GM12891 (cell line): ENCODE measurements at regions not wholly inside any gene's neighbourhood (a gene's known extent, or its start where the extent isn't known, plus 50 kb on each side); places are given as distances from the start of the nearest gene placed in this dataset.

Experiments used
- PAX5 ChIP-seq: IDR thresholded peaks from 2 replicates; pipeline ENCODE4 v1.6.1; 2011; ENCODE audit warnings: low read length, moderate library complexity, mild to moderate bottlenecking; ENCODE audit not compliant: insufficient read depth, severe bottlenecking
- POLR2A ChIP-seq: IDR thresholded peaks from 2 replicates; pipeline ENCODE4 v1.6.1; 2011; ENCODE audit warnings: low read depth, low read length, control low read depth
- TAF1 ChIP-seq: IDR thresholded peaks from 2 replicates; pipeline ENCODE4 v1.6.1; 2011; ENCODE audit warnings: low read depth, low read length, control low read depth

DNA sequence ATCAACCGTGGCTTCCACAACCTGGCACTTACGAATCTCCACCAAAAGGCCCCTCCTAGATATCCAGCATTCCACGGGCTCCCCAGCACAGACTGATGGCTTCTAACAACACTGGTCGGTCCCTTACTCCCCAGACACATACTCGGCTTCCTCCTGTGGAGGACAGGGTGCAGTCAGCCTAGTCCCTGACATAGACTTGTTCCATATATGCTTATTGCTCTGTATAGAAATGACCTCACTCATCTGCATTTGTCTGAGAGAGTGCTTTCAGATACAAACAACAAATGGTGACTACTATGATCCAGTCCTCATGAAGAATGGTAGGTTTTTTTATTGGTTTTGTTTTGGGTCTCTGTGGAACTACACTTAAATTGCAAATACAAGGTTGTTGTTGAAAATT is 72.4 kb downstream of the TMEM215 start:
- no peak for TF ChIP-seq POLR2A
- no peak for TF ChIP-seq PAX5
- no peak for TF ChIP-seq TAF1
